HepG2 (cell line): ENCODE measurements at regions not wholly inside any gene's neighbourhood (a gene's known extent, or its start where the extent isn't known, plus 50 kb on each side); places are given as distances from the start of the nearest gene placed in this dataset.

ENCODE experiments used
- CC2D1A ChIP-seq: sonication (generic); formaldehyde crosslinking; IDR thresholded peaks from 2 replicates; pipeline ENCODE4 v1.8.1; 2023; ENCODE audit warnings: mild to moderate bottlenecking, missing genetic modification reagents
- CCAR2 ChIP-seq: fragments of 200-400 bp; formaldehyde crosslinking; optimal IDR thresholded peaks from 2 replicates; pipeline ENCODE3; 2018; ENCODE audit warnings: low read depth, mild to moderate bottlenecking, low read length, moderate library complexity
- FOSL2 ChIP-seq: sonication (generic); formaldehyde crosslinking; IDR thresholded peaks from 2 replicates; pipeline ENCODE4 v1.4.0; 2020; ENCODE audit warnings: missing genetic modification reagents
- FOXK2 ChIP-seq: fragments of 450-650 bp; IDR thresholded peaks from 2 replicates; pipeline ENCODE4 v1.6.1; 2016
- FUBP1 ChIP-seq: sonication (generic); formaldehyde crosslinking; IDR thresholded peaks from 2 replicates; pipeline ENCODE4 v1.5.1; 2020; ENCODE audit warnings: missing genetic modification reagents, mild to moderate bottlenecking, borderline replicate concordance
- MAZ ChIP-seq, 2 experiments: sonication (generic) in 1 of 2; formaldehyde crosslinking in 1 of 2; IDR thresholded peaks; 2 replicates each; pipeline versions ENCODE4 v1.5.0 to v1.6.1; 2012 to 2020; ENCODE audit warnings: low read depth in 2 of 2, mild to moderate bottlenecking in 2 of 2, borderline replicate concordance in 1 of 2, improper control_type of control experiment in 1 of 2, low read length in 1 of 2, missing genetic modification reagents in 1 of 2, moderate library complexity in 1 of 2
- PBX3 ChIP-seq: sonication (generic); formaldehyde crosslinking; IDR thresholded peaks from 2 replicates; pipeline ENCODE4 v1.8.1; 2023; ENCODE audit warnings: missing genetic modification reagents, inconsistent platforms, borderline replicate concordance
- RFX5 ChIP-seq: IDR thresholded peaks from 2 replicates; pipeline ENCODE4 v1.6.1; 2011; ENCODE audit warnings: low read depth, low read length, improper control_type of control experiment
- THAP11 ChIP-seq: IDR thresholded peaks from 2 replicates; pipeline ENCODE4 v1.6.1; 2016; ENCODE audit warnings: missing biosample characterization, missing genetic modification reagents
- ZFP36 ChIP-seq: fragments of 150-350 bp; IDR thresholded peaks from 2 replicates; pipeline ENCODE4 v1.6.1; 2018; ENCODE audit warnings: borderline replicate concordance, low read length, low read depth; ENCODE audit not compliant: partially characterized antibody
- ZFP91 ChIP-seq: sonication (generic); formaldehyde crosslinking; IDR thresholded peaks from 2 replicates; pipeline ENCODE4 v1.9.0; 2022; ENCODE audit warnings: missing genetic modification reagents, mild to moderate bottlenecking, borderline replicate concordance
- ZNF160 ChIP-seq: sonication (generic); formaldehyde crosslinking; IDR thresholded peaks from 2 replicates; pipeline ENCODE4 v1.8.0; 2022; ENCODE audit warnings: mild to moderate bottlenecking, inconsistent platforms, missing genetic modification reagents
- ZNF225 ChIP-seq: sonication (generic); formaldehyde crosslinking; IDR thresholded peaks from 2 replicates; pipeline ENCODE4 v1.4.0; 2020; ENCODE audit warnings: mild to moderate bottlenecking, missing genetic modification reagents
- ZNF234 ChIP-seq: sonication (generic); formaldehyde crosslinking; conservative IDR thresholded peaks from 2 replicates; pipeline ENCODE4 v1.5.1; 2020; ENCODE audit warnings: mild to moderate bottlenecking, missing genetic modification reagents
- ZNF260 ChIP-seq: sonication (generic); formaldehyde crosslinking; IDR thresholded peaks from 2 replicates; pipeline ENCODE4 v1.4.0; 2020; ENCODE audit warnings: missing genetic modification reagents, low read depth, mild to moderate bottlenecking, borderline replicate concordance
- ZNF451 ChIP-seq: sonication (generic); formaldehyde crosslinking; IDR thresholded peaks from 2 replicates; pipeline ENCODE4 v1.5.0; 2020; ENCODE audit warnings: mild to moderate bottlenecking, missing genetic modification reagents
- ZNF512 ChIP-seq: sonication (generic); formaldehyde crosslinking; IDR thresholded peaks from 2 replicates; pipeline ENCODE4 v1.4.0; 2020; ENCODE audit warnings: mild to moderate bottlenecking, missing genetic modification reagents
- ZNF598 ChIP-seq: sonication (generic); formaldehyde crosslinking; IDR thresholded peaks from 2 replicates; pipeline ENCODE4 v1.5.1; 2020; ENCODE audit warnings: mild to moderate bottlenecking, missing genetic modification reagents, borderline replicate concordance
- ZNF768 ChIP-seq: sonication (generic); formaldehyde crosslinking; IDR thresholded peaks from 2 replicates; pipeline ENCODE4 v1.4.0; 2020; ENCODE audit warnings: missing genetic modification reagents
- ZNF773 ChIP-seq: sonication (generic); formaldehyde crosslinking; IDR thresholded peaks from 2 replicates; pipeline ENCODE4 v1.4.0; 2020; ENCODE audit warnings: missing genetic modification reagents, borderline replicate concordance
- TF ChIP-seq, protein P1 (sequence below): sonication (generic); formaldehyde crosslinking; conservative IDR thresholded peaks from 2 replicates; pipeline ENCODE4 v1.4.0; 2020; ENCODE audit warnings: missing genetic modification reagents

GRCh38 chr4:3827616-3828492 lies 61.7 kb downstream of the ADRA2C start (continued):
- TF ChIP-seq ZNF768 (CRISPR knock-in tag): peak; percentile 93
- TF ChIP-seq ZNF160 (CRISPR knock-in tag): peak; percentile 53; the same call in 1 of the 2 replicates
- no peak for TF ChIP-seq CCAR2
- no peak for TF ChIP-seq FOXK2
- 0 out of 2 replicates have a peak, but pooled peaks have one; percentile 71 for TF ChIP-seq FUBP1 (CRISPR knock-in tag)
- peak; percentile 86 for TF ChIP-seq ZNF598 (CRISPR knock-in tag)
- peak; percentile 68 for TF ChIP-seq THAP11 (CRISPR knock-in tag)
- TF ChIP-seq FOSL2 (CRISPR knock-in tag): peak; percentile 26; the same call in 1 of the 2 replicates
- no peak for TF ChIP-seq RFX5
- no peak for TF ChIP-seq ZNF773 (CRISPR knock-in tag)
- TF ChIP-seq, protein P1, sequence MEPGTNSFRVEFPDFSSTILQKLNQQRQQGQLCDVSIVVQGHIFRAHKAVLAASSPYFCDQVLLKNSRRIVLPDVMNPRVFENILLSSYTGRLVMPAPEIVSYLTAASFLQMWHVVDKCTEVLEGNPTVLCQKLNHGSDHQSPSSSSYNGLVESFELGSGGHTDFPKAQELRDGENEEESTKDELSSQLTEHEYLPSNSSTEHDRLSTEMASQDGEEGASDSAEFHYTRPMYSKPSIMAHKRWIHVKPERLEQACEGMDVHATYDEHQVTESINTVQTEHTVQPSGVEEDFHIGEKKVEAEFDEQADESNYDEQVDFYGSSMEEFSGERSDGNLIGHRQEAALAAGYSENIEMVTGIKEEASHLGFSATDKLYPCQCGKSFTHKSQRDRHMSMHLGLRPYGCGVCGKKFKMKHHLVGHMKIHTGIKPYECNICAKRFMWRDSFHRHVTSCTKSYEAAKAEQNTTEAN (CRISPR knock-in tag): no peak; the same call in 1 of the 2 replicates
- peak; percentile 84 for TF ChIP-seq ZNF451
- TF ChIP-seq ZFP91 (CRISPR knock-in tag): peak; percentile 86
- TF ChIP-seq MAZ (IDR thresholded peaks at IDR 0.05; ENCODE audit: borderline replicate concordance, low read depth, low read length): no peak
- peak; percentile 65 for TF ChIP-seq MAZ (CRISPR knock-in tag; IDR thresholded peaks at IDR 0.05; ENCODE audit: low read depth)
- no peak for TF ChIP-seq PBX3 (CRISPR knock-in tag)
- TF ChIP-seq ZFP36: no peak
- peak; percentile 81; the same call in 1 of the 2 replicates for TF ChIP-seq ZNF225 (CRISPR knock-in tag)
- no peak for TF ChIP-seq CC2D1A
- no peak for TF ChIP-seq ZNF234 (CRISPR knock-in tag)
- TF ChIP-seq ZNF512 (CRISPR knock-in tag): no peak
- TF ChIP-seq ZNF260 (CRISPR knock-in tag): no peak
